GM23248 (cell line): ENCODE measurements at regions not wholly inside any gene's neighbourhood (a gene's known extent, or its start where the extent isn't known, plus 50 kb on each side); places are given as distances from the start of the nearest gene placed in this dataset.

ENCODE experiments used
- EZH2 ChIP-seq: fragments of 200-600 bp; sonication (generic); IDR thresholded peaks from 2 replicates; pipeline ENCODE4 v1.6.1; 2018; ENCODE audit warnings: antibody characterized with exemption, mild to moderate bottlenecking; ENCODE audit not compliant: insufficient read depth, poor library complexity, severe bottlenecking
- EZH2phosphoT487 ChIP-seq: fragments of 200-600 bp; sonication (generic); IDR thresholded peaks from 2 replicates; pipeline ENCODE4 v1.6.1; 2018; ENCODE audit warnings: antibody characterized with exemption, moderate library complexity, mild to moderate bottlenecking, low read depth; ENCODE audit not compliant: insufficient read depth

- no peak for TF ChIP-seq EZH2phosphoT487
- TF ChIP-seq EZH2 = no peak
Measured at GRCh38 chr13:59088716-59089115, 1075.0 kb downstream of the DIAPH3 start.
